Tibial nerve (tissue), 4 donors: ENCODE measurements at regions not wholly inside any gene's neighbourhood (a gene's known extent, or its start where the extent isn't known, plus 50 kb on each side); places are given as distances from the start of the nearest gene placed in this dataset.

ENCODE experiments used
- CTCF ChIP-seq, 5 experiments: fragments of 200-600 bp in 3 of 5; fragments of 450-650 bp in 2 of 5; sonication (generic) in 3 of 5; IDR thresholded peaks; one replicate each; pipeline ENCODE4 v1.5.1; 2016 to 2019; ENCODE audit warnings: antibody characterized with exemption in 5 of 5, mild to moderate bottlenecking in 3 of 5, moderate library complexity in 2 of 5
- EP300 ChIP-seq, 2 donors: sonication (generic); formaldehyde crosslinking; IDR thresholded peaks; one replicate each; pipeline ENCODE4 v1.6.1; 2017; ENCODE audit warnings: antibody characterized with exemption in 2 of 2, mild to moderate bottlenecking in 1 of 2
- POLR2A ChIP-seq, 2 donors: fragments of 450-650 bp; IDR thresholded peaks; one replicate each; pipeline ENCODE4 v1.6.1; 2017; ENCODE audit warnings: antibody characterized with exemption in 2 of 2, mild to moderate bottlenecking in 2 of 2, moderate library complexity in 2 of 2

- TF ChIP-seq CTCF (IDR thresholded peaks at IDR 0.05) (no peak), POLR2A (IDR thresholded peaks at IDR 0.05) (no peak), EP300 (IDR thresholded peaks at IDR 0.05) (no peak)
These were observed 349.1 kb upstream of the CCDC196 start for GRCh38 chr14:66137081-66137480.
